ENCODE measurements at regions not wholly inside any gene's neighbourhood (a gene's known extent, or its start where the extent isn't known, plus 50 kb on each side); places are given as distances from the start of the nearest gene placed in this dataset.

- H3K27ac ChIP-seq (ENCODE audit: low read length): no peak overlapping the region
- H3K9ac ChIP-seq (ENCODE audit: low read length): no peak overlapping the region
- DNase-seq: no peak
- H2AFZ ChIP-seq (ENCODE audit: low read length): no peak overlapping the region
- no peak overlapping the region for H3K4me3 ChIP-seq (ENCODE audit: low read length)
- no peaks in the 10 kb centered on the region for H3K9me2 ChIP-seq (replicated peaks; ENCODE audit: insufficient read depth, low read length)
- no peak for TF ChIP-seq CTCF (IDR thresholded peaks at IDR 0.05; ENCODE audit: low read length)
- no peak for TF ChIP-seq EZH2 (optimal IDR thresholded peaks at IDR 0.05; ENCODE audit: low read depth, low read length)
- no peak for TF ChIP-seq EZH2phosphoT487 (IDR thresholded peaks at IDR 0.05; ENCODE audit: low read length)
- H3K4me1 ChIP-seq (ENCODE audit: low read length): no peaks in the 10 kb centered on the region
- H3K79me2 ChIP-seq (ENCODE audit: low read length): no peaks in the 10 kb centered on the region
- H3K9me3 ChIP-seq (replicated peaks; ENCODE audit: insufficient read depth, low read length): no peaks in the 10 kb centered on the region
- no peaks in the 10 kb centered on the region for H3F3A ChIP-seq (ENCODE audit: insufficient read depth, low read length)
- H4K20me1 ChIP-seq (ENCODE audit: insufficient read depth, low read length): no peaks in the 10 kb centered on the region
- H3K4me2 ChIP-seq (ENCODE audit: low read depth, low read length): no peak overlapping the region
- H3K27me3 ChIP-seq (replicated peaks; ENCODE audit: insufficient read depth, low read length): no peaks in the 10 kb centered on the region
- H3K36me3 ChIP-seq (replicated peaks; ENCODE audit: insufficient read depth, low read length): no peaks in the 10 kb centered on the region
Observed at GRCh38 chr11:87832211-87832610, 343.0 kb downstream of the RAB38 start.

- H3K9me3 ChIP-seq (replicated peaks; ENCODE audit: insufficient read depth, low read length): no peaks in the 10 kb centered on the region
- H3K4me3 ChIP-seq (ENCODE audit: low read length): no peak overlapping the region
- no peaks in the 10 kb centered on the region for H4K20me1 ChIP-seq (ENCODE audit: insufficient read depth, low read length)
- H2AFZ ChIP-seq (ENCODE audit: low read length): no peak overlapping the region
- no peaks in the 10 kb centered on the region for H3F3A ChIP-seq (ENCODE audit: insufficient read depth, low read length)
- no peak overlapping the region for H3K9ac ChIP-seq (ENCODE audit: low read length)
- H3K36me3 ChIP-seq (replicated peaks; ENCODE audit: insufficient read depth, low read length): no peaks in the 10 kb centered on the region
- no peak overlapping the region for H3K27ac ChIP-seq (ENCODE audit: low read length)
- TF ChIP-seq EZH2phosphoT487 (IDR thresholded peaks at IDR 0.05; ENCODE audit: low read length) (no peak), EZH2 (optimal IDR thresholded peaks at IDR 0.05; ENCODE audit: low read depth, low read length) (no peak), CTCF (IDR thresholded peaks at IDR 0.05; ENCODE audit: low read length) (no peak)
- no peak for DNase-seq
- H3K4me2 ChIP-seq (ENCODE audit: low read depth, low read length): no peak overlapping the region
- no peaks in the 10 kb centered on the region for H3K27me3 ChIP-seq (replicated peaks; ENCODE audit: insufficient read depth, low read length)
- H3K9me2 ChIP-seq (replicated peaks; ENCODE audit: insufficient read depth, low read length): no peaks in the 10 kb centered on the region; the same call in 1 of the 2 replicates
- H3K4me1 ChIP-seq (ENCODE audit: low read length): no peaks in the 10 kb centered on the region
- no peaks in the 10 kb centered on the region for H3K79me2 ChIP-seq (ENCODE audit: low read length)
Observed at GRCh38 chr11:87820011-87820410, 355.2 kb downstream of the RAB38 start.

GRCh38 chr11:87819151-87819550, 356.1 kb downstream of the RAB38 start:
- Histone ChIP-seq H3K4me2 (ENCODE audit: low read depth, low read length) (no peak overlapping the region), H3K4me3 (ENCODE audit: low read length) (no peak overlapping the region), H3K27ac (ENCODE audit: low read length) (no peak overlapping the region), H3K36me3 (replicated peaks; ENCODE audit: insufficient read depth, low read length) (no peaks in the 10 kb centered on the region), H3K27me3 (replicated peaks; ENCODE audit: insufficient read depth, low read length) (no peaks in the 10 kb centered on the region), H3K9ac (ENCODE audit: low read length) (no peak overlapping the region), H2AFZ (ENCODE audit: low read length) (no peak overlapping the region), H3K79me2 (ENCODE audit: low read length) (no peaks in the 10 kb centered on the region), H3K9me2 (replicated peaks; ENCODE audit: insufficient read depth, low read length) (no peaks in the 10 kb centered on the region; the same call in 1 of the 2 replicates), H3K4me1 (ENCODE audit: low read length) (no peaks in the 10 kb centered on the region), H4K20me1 (ENCODE audit: insufficient read depth, low read length) (no peaks in the 10 kb centered on the region), H3K9me3 (replicated peaks; ENCODE audit: insufficient read depth, low read length) (no peaks in the 10 kb centered on the region), H3F3A (ENCODE audit: insufficient read depth, low read length) (no peaks in the 10 kb centered on the region)
- no peak for DNase-seq
- TF ChIP-seq EZH2 (optimal IDR thresholded peaks at IDR 0.05; ENCODE audit: low read depth, low read length) (no peak), CTCF (IDR thresholded peaks at IDR 0.05; ENCODE audit: low read length) (no peak), EZH2phosphoT487 (IDR thresholded peaks at IDR 0.05; ENCODE audit: low read length) (no peak)

Measured in MM.1S (cell line).